Tibial artery (tissue), 4 donors: ENCODE measurements at regions not wholly inside any gene's neighbourhood (a gene's known extent, or its start where the extent isn't known, plus 50 kb on each side); places are given as distances from the start of the nearest gene placed in this dataset.
"Not testable (repeated sequence)": the region's sequence is repeated elsewhere in the genome, so short reads cannot be mapped to it uniquely, and the experiment has no call there.

Source experiments
- DNase-seq, 2 donors: peaks; one replicate each; pipeline ENCODE4 v3.0.0-alpha.2; 2019
- H3K27ac ChIP-seq, 2 donors: fragments of 200-600 bp; sonication (generic) in 1 of 2; 1 replicate in 1 of 2; 2 replicates in 1 of 2; pipeline ENCODE4 v1.5.1; 2018 to 2019; ENCODE audit warnings: mild to moderate bottlenecking in 1 of 2
- H3K27me3 ChIP-seq, 2 donors: fragments of 200-600 bp; sonication (generic) in 1 of 2; one replicate each; pipeline versions ENCODE4 v1.5.1 to v1.6.0; 2016 to 2019
- H3K36me3 ChIP-seq, 3 donors: fragments of 200-600 bp; sonication (generic) in 2 of 3; one replicate each; pipeline ENCODE4 v1.5.1; 2016 to 2019; ENCODE audit warnings: mild to moderate bottlenecking in 2 of 3
- H3K4me1 ChIP-seq, 4 donors: fragments of 200-600 bp; sonication (generic) in 2 of 4; 1 replicate in 3 of 4; 2 replicates in 1 of 4; pipeline ENCODE4 v1.5.1; 2016 to 2019
- H3K4me3 ChIP-seq, 2 donors: fragments of 200-600 bp; sonication (generic) in 1 of 2; 1 replicate in 1 of 2; 2 replicates in 1 of 2; pipeline ENCODE4 v1.5.1; 2018 to 2019; ENCODE audit warnings: mild to moderate bottlenecking in 2 of 2
- H3K9me3 ChIP-seq, 3 donors: fragments of 200-600 bp; sonication (generic) in 1 of 3; one replicate each; pipeline ENCODE4 v1.5.1; 2016 to 2019
- CTCF ChIP-seq, 2 experiments: fragments of 200-600 bp in 1 of 2; fragments of 450-650 bp in 1 of 2; IDR thresholded peaks; one replicate each; pipeline ENCODE4 v1.5.1; 2017 to 2019; ENCODE audit warnings: antibody characterized with exemption in 2 of 2, mild to moderate bottlenecking in 1 of 2, moderate library complexity in 1 of 2
- intact Hi-C: fragments of 100-400 bp; cut with DNase I; formaldehyde crosslinking; loops from one replicate; pipeline ENCODE4 v1.15.0; 2023; ENCODE audit warnings: low total_unique reads

- H3K27me3 ChIP-seq = no peaks in the 10 kb centered on the region
- TF ChIP-seq CTCF (IDR thresholded peaks at IDR 0.05) = no peak
- DNase-seq = no peak
- no peaks in the 10 kb centered on the region for H3K36me3 ChIP-seq
- H3K27ac ChIP-seq = no peak overlapping the region
- peaks cover 0 to 10% (median 5%) of the 10 kb centered on the region in 3 donors for H3K9me3 ChIP-seq
- no peaks in the 10 kb centered on the region for H3K4me1 ChIP-seq
- no peak overlapping the region for H3K4me3 ChIP-seq
- intact Hi-C loops = no loop called here
Observed at GRCh38 chr17:37859451-37859850, 64.8 kb upstream of the TBC1D3K start.

GRCh38 chr17:37858391-37858790 is 65.8 kb upstream of the TBC1D3K start:
- DNase-seq, H3K27ac ChIP-seq, H3K4me1 ChIP-seq, H3K36me3 ChIP-seq, intact Hi-C loops, H3K27me3 ChIP-seq, H3K4me3 ChIP-seq: not testable (repeated sequence)
- H3K9me3 ChIP-seq = peaks cover 0 to 10% (median 5%) of the 10 kb centered on the region in 3 donors

- TF ChIP-seq CTCF (IDR thresholded peaks at IDR 0.05) = no peak
- intact Hi-C loops = no loop called here
- Histone ChIP-seq H3K36me3 (no peaks in the 10 kb centered on the region), H3K4me3 (no peak overlapping the region), H3K9me3 (peaks cover 0 to 10% (median 5%) of the 10 kb centered on the region in 3 donors), H3K4me1 (no peaks in the 10 kb centered on the region), H3K27me3 (no peaks in the 10 kb centered on the region), H3K27ac (no peak overlapping the region)
- no peak for DNase-seq
Observed at GRCh38 chr17:37856245-37856644, 68.0 kb upstream of the TBC1D3K start.

GRCh38 chr17:37849617-37849972 is 74.6 kb upstream of the TBC1D3K start:
- H3K36me3 ChIP-seq = no peaks in the 10 kb centered on the region
- no peak overlapping the region for H3K4me3 ChIP-seq
- TF ChIP-seq CTCF (IDR thresholded peaks at IDR 0.05) = no peak
- no peaks in the 10 kb centered on the region for H3K9me3 ChIP-seq
- peaks cover 0 to 2% (median 0%) of the 10 kb centered on the region in 4 donors for H3K4me1 ChIP-seq
- no peak for DNase-seq
- intact Hi-C loops = no loop called here
- H3K27me3 ChIP-seq = peaks cover 0 to 22% of the 10 kb centered on the region in 2 donors
- H3K27ac ChIP-seq = no peak overlapping the region

- H3K36me3 ChIP-seq = no peaks in the 10 kb centered on the region
- H3K27ac ChIP-seq = no peak overlapping the region
- H3K4me3 ChIP-seq = no peak overlapping the region
- DNase-seq = no peak
- intact Hi-C loops = no loop called here
- no peaks in the 10 kb centered on the region for H3K9me3 ChIP-seq
- peaks cover 0 to 3% (median 0%) of the 10 kb centered on the region in 4 donors for H3K4me1 ChIP-seq
- TF ChIP-seq CTCF (IDR thresholded peaks at IDR 0.05) = no peak
- peaks cover 0 to 29% of the 10 kb centered on the region in 2 donors for H3K27me3 ChIP-seq
Observed at GRCh38 chr17:37848690-37849616, 75.3 kb upstream of the TBC1D3K start.

GRCh38 chr17:37847811-37848331 is 76.3 kb upstream of the TBC1D3K start:
- H3K9me3 ChIP-seq = no peaks in the 10 kb centered on the region
- no peak for DNase-seq
- no peak for TF ChIP-seq CTCF (IDR thresholded peaks at IDR 0.05)
- H3K27ac ChIP-seq = no peak overlapping the region
- H3K4me3 ChIP-seq = no peak overlapping the region
- intact Hi-C loops = no loop called here
- peaks cover 0 to 40% of the 10 kb centered on the region in 2 donors for H3K27me3 ChIP-seq
- no peaks in the 10 kb centered on the region for H3K36me3 ChIP-seq
- peaks cover 0 to 3% (median 0%) of the 10 kb centered on the region in 4 donors for H3K4me1 ChIP-seq
